ENCODE measurements at regions not wholly inside any gene's neighbourhood (a gene's known extent, or its start where the extent isn't known, plus 50 kb on each side); places are given as distances from the start of the nearest gene placed in this dataset.

- Histone ChIP-seq H3K9me3 (ENCODE audit: insufficient read depth, low read length, severe bottlenecking) (no peaks in the 10 kb centered on the region), H3K36me3 (ENCODE audit: insufficient read depth, low read length) (no peaks in the 10 kb centered on the region), H3K4me2 (ENCODE audit: insufficient read depth, low read length) (no peak overlapping the region), H3K79me2 (ENCODE audit: insufficient read depth, low read length) (no peaks in the 10 kb centered on the region), H3K9ac (ENCODE audit: low read depth, low read length) (no peak overlapping the region), H3K4me3 (ENCODE audit: low read depth in 1 of 2, low read length in 2 of 2) (no peak overlapping the region), H4K20me1 (ENCODE audit: insufficient read depth, low read length) (no peaks in the 10 kb centered on the region), H3K4me1 (ENCODE audit: insufficient read depth, low read length) (no peaks in the 10 kb centered on the region), H2AFZ (ENCODE audit: low read depth, low read length) (no peak overlapping the region), H3K27me3 (ENCODE audit: insufficient read depth, low read length, poor library complexity) (no peaks in the 10 kb centered on the region), H3K27ac (ENCODE audit: low read length) (no peak overlapping the region)
- ATAC-seq (ENCODE audit: insufficient read depth, low read depth) (no peak), DNase-seq (no peak)
- TF ChIP-seq EZH2 (IDR thresholded peaks at IDR 0.05; ENCODE audit: borderline replicate concordance, low read depth, low read length, severe bottlenecking) (no peak), CTCF (IDR thresholded peaks at IDR 0.05; ENCODE audit: borderline replicate concordance, extremely low read depth, low read length, poor library complexity, severe bottlenecking) (no peak)
Observed at GRCh38 chr15:36210426-36210825, 369.0 kb upstream of the CDIN1 start.

GRCh38 chr15:36218322-36218721 lies 361.1 kb upstream of the CDIN1 start:
- Histone ChIP-seq H3K27ac (ENCODE audit: low read length) (no peak overlapping the region), H3K4me2 (ENCODE audit: insufficient read depth, low read length) (no peak overlapping the region), H3K9me3 (ENCODE audit: insufficient read depth, low read length, severe bottlenecking) (peaks cover 6% of the 10 kb centered on the region), H3K4me1 (ENCODE audit: insufficient read depth, low read length) (no peaks in the 10 kb centered on the region), H3K4me3 (ENCODE audit: low read depth in 1 of 2, low read length in 2 of 2) (no peak overlapping the region), H3K79me2 (ENCODE audit: insufficient read depth, low read length) (no peaks in the 10 kb centered on the region), H2AFZ (ENCODE audit: low read depth, low read length) (no peak overlapping the region), H3K36me3 (ENCODE audit: insufficient read depth, low read length) (no peaks in the 10 kb centered on the region), H3K27me3 (ENCODE audit: insufficient read depth, low read length, poor library complexity) (no peaks in the 10 kb centered on the region), H3K9ac (ENCODE audit: low read depth, low read length) (no peak overlapping the region), H4K20me1 (ENCODE audit: insufficient read depth, low read length) (no peaks in the 10 kb centered on the region)
- DNase-seq (no peak), ATAC-seq (ENCODE audit: insufficient read depth, low read depth) (no peak)
- TF ChIP-seq CTCF (IDR thresholded peaks at IDR 0.05; ENCODE audit: borderline replicate concordance, extremely low read depth, low read length, poor library complexity, severe bottlenecking): no peak
- no peak for TF ChIP-seq EZH2 (IDR thresholded peaks at IDR 0.05; ENCODE audit: borderline replicate concordance, low read depth, low read length, severe bottlenecking)

GRCh38 chr15:36218991-36219390 lies 360.4 kb upstream of the CDIN1 start:
- TF ChIP-seq CTCF (IDR thresholded peaks at IDR 0.05; ENCODE audit: borderline replicate concordance, extremely low read depth, low read length, poor library complexity, severe bottlenecking) (no peak), EZH2 (IDR thresholded peaks at IDR 0.05; ENCODE audit: borderline replicate concordance, low read depth, low read length, severe bottlenecking) (no peak)
- Histone ChIP-seq H3K9ac (ENCODE audit: low read depth, low read length) (no peak overlapping the region), H3K4me2 (ENCODE audit: insufficient read depth, low read length) (no peak overlapping the region), H2AFZ (ENCODE audit: low read depth, low read length) (no peak overlapping the region), H3K27me3 (ENCODE audit: insufficient read depth, low read length, poor library complexity) (no peaks in the 10 kb centered on the region), H3K27ac (ENCODE audit: low read length) (no peak overlapping the region), H3K9me3 (ENCODE audit: insufficient read depth, low read length, severe bottlenecking) (peaks cover 6% of the 10 kb centered on the region), H3K4me1 (ENCODE audit: insufficient read depth, low read length) (no peaks in the 10 kb centered on the region), H4K20me1 (ENCODE audit: insufficient read depth, low read length) (no peaks in the 10 kb centered on the region), H3K79me2 (ENCODE audit: insufficient read depth, low read length) (no peaks in the 10 kb centered on the region), H3K36me3 (ENCODE audit: insufficient read depth, low read length) (no peaks in the 10 kb centered on the region), H3K4me3 (ENCODE audit: low read depth in 1 of 2, low read length in 2 of 2) (no peak overlapping the region)
- ATAC-seq (ENCODE audit: insufficient read depth, low read depth) (no peak), DNase-seq (no peak)

- no peak for DNase-seq
- ATAC-seq (ENCODE audit: insufficient read depth, low read depth): no peak
- no peaks in the 10 kb centered on the region for H4K20me1 ChIP-seq (ENCODE audit: insufficient read depth, low read length)
Observed at GRCh38 chr15:36221992-36222391, 357.4 kb upstream of the CDIN1 start.

More at GRCh38 chr15:36221992-36222391, 357.4 kb upstream of the CDIN1 start:
- H2AFZ ChIP-seq (ENCODE audit: low read depth, low read length): no peak overlapping the region
- no peaks in the 10 kb centered on the region for H3K4me1 ChIP-seq (ENCODE audit: insufficient read depth, low read length)
- H3K4me2 ChIP-seq (ENCODE audit: insufficient read depth, low read length): no peak overlapping the region
- no peaks in the 10 kb centered on the region for H3K36me3 ChIP-seq (ENCODE audit: insufficient read depth, low read length)
- H3K27me3 ChIP-seq (ENCODE audit: insufficient read depth, low read length, poor library complexity): no peaks in the 10 kb centered on the region
- H3K9ac ChIP-seq (ENCODE audit: low read depth, low read length): no peak overlapping the region
- H3K79me2 ChIP-seq (ENCODE audit: insufficient read depth, low read length): no peaks in the 10 kb centered on the region
- no peak overlapping the region for H3K27ac ChIP-seq (ENCODE audit: low read length)
- no peak overlapping the region for H3K4me3 ChIP-seq (ENCODE audit: low read depth in 1 of 2, low read length in 2 of 2)
- TF ChIP-seq EZH2 (IDR thresholded peaks at IDR 0.05; ENCODE audit: borderline replicate concordance, low read depth, low read length, severe bottlenecking) (no peak), CTCF (IDR thresholded peaks at IDR 0.05; ENCODE audit: borderline replicate concordance, extremely low read depth, low read length, poor library complexity, severe bottlenecking) (no peak)
- H3K9me3 ChIP-seq (ENCODE audit: insufficient read depth, low read length, severe bottlenecking): peaks cover 6% of the 10 kb centered on the region

Data from DND-41 (cell line).